ENCODE measurements at regions not wholly inside any gene's neighbourhood (a gene's known extent, or its start where the extent isn't known, plus 50 kb on each side); places are given as distances from the start of the nearest gene placed in this dataset.

GRCh38 chr18:78768656-78769501, 210.7 kb upstream of the SALL3 start:
- DNase-seq (ENCODE audit: extremely low read depth in 1 of 2, low read depth in 1 of 2) = no peak

DNA sequence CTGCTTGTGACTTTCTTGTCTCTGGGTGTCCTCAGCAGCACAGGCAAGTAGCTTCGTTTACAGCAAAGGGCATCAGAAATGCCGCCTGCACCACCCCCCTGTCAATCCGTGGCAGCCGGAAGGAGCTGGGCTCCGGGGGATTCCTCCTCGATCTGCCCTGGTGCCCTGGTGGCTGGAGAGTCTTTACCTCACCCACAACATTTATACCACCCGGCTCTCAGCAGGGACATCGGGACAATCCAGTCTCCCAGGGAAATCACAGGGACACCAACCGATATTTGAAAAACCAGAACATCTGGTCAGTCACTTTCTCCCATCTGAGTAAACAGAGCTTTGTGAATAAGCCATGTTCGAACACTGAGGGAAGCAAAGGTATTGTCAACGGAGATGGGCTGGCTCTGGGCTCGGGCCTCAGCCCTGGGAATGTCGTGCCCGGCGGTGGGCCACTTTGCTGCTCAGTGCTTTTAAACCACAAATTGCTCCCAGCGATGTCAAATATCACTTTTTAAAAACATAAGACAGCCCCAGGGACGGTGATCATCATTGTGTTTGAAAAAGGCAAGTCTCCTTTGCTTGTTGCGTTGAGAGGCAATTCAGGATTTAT, 210.0 kb upstream of the SALL3 start:
- no peak for DNase-seq (ENCODE audit: extremely low read depth in 1 of 2, low read depth in 1 of 2)

- no peak for DNase-seq (ENCODE audit: extremely low read depth in 1 of 2, low read depth in 1 of 2)
Observed at GRCh38 chr18:78770139-78770822, 209.3 kb upstream of the SALL3 start.

GRCh38 chr18:78770823-78771139, 208.8 kb upstream of the SALL3 start:
- DNase-seq (ENCODE audit: extremely low read depth in 1 of 2, low read depth in 1 of 2) = no peak

GRCh38 chr18:78771496-78772359, 207.9 kb upstream of the SALL3 start:
- DNase-seq (ENCODE audit: extremely low read depth in 1 of 2, low read depth in 1 of 2) = no peak

GRCh38 chr18:78772360-78773302, 207.0 kb upstream of the SALL3 start:
- DNase-seq (ENCODE audit: extremely low read depth in 1 of 2, low read depth in 1 of 2) = no peak

DNA sequence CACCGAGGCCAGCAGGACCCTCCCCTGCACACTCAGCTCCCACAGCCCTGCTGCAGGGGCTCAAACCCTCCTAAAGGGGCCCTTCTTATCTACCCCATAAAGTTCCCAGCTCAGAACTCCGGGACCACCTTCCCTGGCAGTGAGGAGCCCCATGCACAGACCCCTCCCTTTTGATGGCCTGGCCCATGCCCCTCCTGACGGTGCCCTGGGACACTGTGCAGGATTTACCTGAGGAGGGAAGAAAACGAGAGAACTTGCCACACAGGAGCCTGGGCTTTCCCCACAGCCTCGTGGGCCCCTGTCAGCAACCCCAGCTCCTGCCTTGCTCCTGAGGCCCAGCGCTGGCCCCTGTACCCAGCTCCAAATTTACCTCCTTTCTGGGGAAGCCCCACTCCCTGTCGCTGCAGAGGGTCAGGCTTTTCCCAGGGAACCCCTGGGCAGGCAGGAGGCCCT, 206.3 kb upstream of the SALL3 start:
- no peak for DNase-seq (ENCODE audit: extremely low read depth in 1 of 2, low read depth in 1 of 2)

- DNase-seq (ENCODE audit: extremely low read depth in 1 of 2, low read depth in 1 of 2) = no peak
Observed at GRCh38 chr18:78773819-78774218, 205.8 kb upstream of the SALL3 start.

GRCh38 chr18:78774741-78775141, 204.9 kb upstream of the SALL3 start:
- no peak for DNase-seq (ENCODE audit: extremely low read depth in 1 of 2, low read depth in 1 of 2)

GRCh38 chr18:78776151-78776550, 203.5 kb upstream of the SALL3 start:
- no peak for DNase-seq (ENCODE audit: extremely low read depth in 1 of 2, low read depth in 1 of 2)

GRCh38 chr18:78776706-78777285, 202.8 kb upstream of the SALL3 start:
- DNase-seq (ENCODE audit: extremely low read depth in 1 of 2, low read depth in 1 of 2) = no peak

DNA sequence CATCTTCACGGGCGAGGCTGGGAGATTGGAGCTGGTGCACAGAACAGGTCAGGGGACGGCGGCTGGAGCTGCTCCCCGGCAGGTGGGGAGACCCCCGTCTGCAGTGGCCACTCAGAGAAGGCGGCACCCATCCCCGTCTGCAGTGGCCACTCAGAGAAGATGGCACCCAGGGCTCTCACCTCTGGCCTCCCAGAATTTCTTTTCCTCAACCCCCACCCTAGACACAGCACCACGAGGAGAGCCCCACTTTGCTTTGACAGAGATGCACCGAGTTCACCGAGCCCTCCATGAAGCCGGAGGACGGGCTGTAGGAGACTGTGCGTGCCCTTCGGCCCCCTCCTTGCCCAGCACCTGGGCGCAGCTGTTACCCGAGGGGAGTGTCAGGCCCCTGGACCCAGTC, 201.6 kb upstream of the SALL3 start:
- no peak for DNase-seq (ENCODE audit: extremely low read depth in 1 of 2, low read depth in 1 of 2)

- no peak for DNase-seq (ENCODE audit: extremely low read depth in 1 of 2, low read depth in 1 of 2)
Observed at GRCh38 chr18:78778651-78779050, 201.0 kb upstream of the SALL3 start.

DNA sequence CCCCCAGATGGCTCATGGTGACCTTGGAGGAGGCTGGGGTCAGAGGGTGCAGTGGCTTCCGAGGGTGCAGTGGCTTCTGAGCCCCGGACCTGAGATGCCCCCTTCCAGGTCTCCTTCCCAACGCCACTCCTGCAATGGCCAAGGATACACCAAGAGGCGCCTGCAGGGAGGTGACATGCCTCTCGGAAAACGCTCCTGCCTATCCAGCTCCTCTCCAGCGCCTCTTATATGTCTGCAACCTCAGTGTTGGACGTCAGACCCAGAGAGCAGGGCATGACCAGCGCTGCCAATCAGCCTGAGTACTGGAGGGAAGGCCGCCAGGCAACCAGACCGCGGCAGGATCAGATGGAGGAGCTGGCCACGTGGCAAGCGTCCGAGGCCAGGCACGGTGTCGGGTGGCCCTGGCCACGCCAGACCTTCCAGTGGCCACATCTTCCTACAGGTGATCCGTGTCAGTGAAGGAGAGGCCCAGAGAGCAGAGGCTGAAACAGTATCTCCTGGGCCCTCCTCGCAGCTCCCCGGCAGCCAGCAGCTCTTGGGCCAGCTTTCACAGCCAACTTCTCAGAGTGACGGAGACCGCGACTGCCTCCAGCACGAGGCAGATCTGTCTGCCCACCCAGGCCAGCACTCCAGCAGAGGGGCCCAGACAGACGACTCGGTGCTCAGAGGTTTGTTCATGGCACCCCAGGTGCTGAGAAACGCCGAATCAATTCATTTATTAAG, 199.5 kb upstream of the SALL3 start:
- no peak for DNase-seq (ENCODE audit: extremely low read depth in 1 of 2, low read depth in 1 of 2)

GRCh38 chr18:78780719-78781600, 198.7 kb upstream of the SALL3 start:
- no peak for DNase-seq (ENCODE audit: extremely low read depth in 1 of 2, low read depth in 1 of 2)

DNA sequence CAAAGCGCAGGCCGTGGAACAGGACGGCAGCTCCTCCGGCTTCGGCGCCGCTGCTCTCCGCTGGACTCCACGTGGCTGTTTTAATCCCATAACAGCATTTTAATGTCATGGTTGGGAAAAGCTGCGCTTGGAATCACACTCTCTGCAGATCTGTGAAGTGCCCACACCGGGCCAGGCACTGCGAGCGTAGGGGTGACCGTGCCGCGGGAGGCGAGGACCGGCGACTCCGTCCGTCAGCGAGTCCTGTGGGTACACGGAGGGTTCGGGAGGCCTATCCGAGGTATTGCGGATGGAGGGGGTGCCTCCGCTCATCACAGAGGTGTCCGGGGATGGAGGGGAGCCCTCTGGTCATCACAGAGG, 198.0 kb upstream of the SALL3 start:
- DNase-seq (ENCODE audit: extremely low read depth in 1 of 2, low read depth in 1 of 2) = no peak

GRCh38 chr18:78782951-78783563, 196.6 kb upstream of the SALL3 start:
- DNase-seq (ENCODE audit: extremely low read depth in 1 of 2, low read depth in 1 of 2) = no peak

DNA sequence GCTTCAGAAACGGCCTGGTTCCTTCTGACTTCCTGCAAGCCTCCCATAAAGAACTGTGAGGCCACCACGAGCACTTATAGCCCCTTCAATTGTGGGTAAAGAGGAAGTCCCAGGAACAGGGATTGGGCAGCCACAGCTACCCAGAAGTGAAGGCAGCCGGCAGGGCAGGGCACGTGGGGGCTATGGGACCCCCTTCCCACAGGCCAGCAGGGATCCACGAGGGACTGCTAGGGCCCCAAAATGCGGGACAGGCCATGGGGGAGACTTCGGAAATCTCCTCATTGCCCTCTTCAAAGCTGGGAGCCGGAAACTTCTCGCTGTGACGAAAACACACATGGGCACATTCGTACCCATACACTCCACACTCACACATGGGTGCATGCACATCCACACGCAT, 196.1 kb upstream of the SALL3 start:
- no peak for DNase-seq (ENCODE audit: extremely low read depth in 1 of 2, low read depth in 1 of 2)

All from activated CD8-positive, alpha-beta memory T cell treated with anti-CD3 and anti-CD28 coated beads for 1 hour (primary cell).